Pancreas (tissue), 10 donors: ENCODE measurements at regions not wholly inside any gene's neighbourhood (a gene's known extent, or its start where the extent isn't known, plus 50 kb on each side); places are given as distances from the start of the nearest gene placed in this dataset.

Experiments used
- ATAC-seq, 4 donors: fragments of 200-7000 bp; cut with Tn5 transposase; one replicate each; pipeline versions ENCODE4 v1.8.0 to v1.9.1; 2020; ENCODE audit warnings: mild to moderate bottlenecking in 4 of 4, moderate library complexity in 4 of 4
- DNase-seq, 6 donors: peaks; one replicate each; pipeline ENCODE4 v3.0.0-alpha.2; 2020
- FAIRE-seq: peaks from 2 replicates; lab custom pipeline; 2012; peaks lifted over from hg19 to GRCh38; lab: Jason Lieb, UNC
- H3K27ac ChIP-seq, 4 donors: fragments of 200-600 bp; sonication (generic); 1 replicate in 3 of 4; 2 replicates in 1 of 4; pipeline versions ENCODE4 v1.5.0 to v1.8.0; 2020
- H3K27me3 ChIP-seq, 4 donors: fragments of 200-600 bp; one replicate each; pipeline ENCODE4 v1.8.0; 2021
- H3K36me3 ChIP-seq, 3 donors: fragments of 200-600 bp; sonication (generic) in 1 of 3; one replicate each; pipeline versions ENCODE4 v1.5.0 to v1.8.0; 2020 to 2021
- H3K4me1 ChIP-seq, 3 donors: fragments of 200-600 bp; one replicate each; pipeline ENCODE4 v1.8.0; 2021
- H3K4me3 ChIP-seq, 4 donors: fragments of 200-600 bp; sonication (generic) in 2 of 4; one replicate each; pipeline versions ENCODE4 v1.5.0 to v1.8.0; 2020 to 2021
- H3K9me3 ChIP-seq, 4 donors: fragments of 200-600 bp; one replicate each; pipeline ENCODE4 v1.8.0; 2021
- WGBS, 2 donors: extraction: QIAGEN DNeasy Blood & Tissue Kit; methylation state at CpG; one replicate each; pipeline ENCODE4 v1.1.7; 2013; 5-methylcytosine and 5-hydroxymethylcytosine counted together
- intact Hi-C, 3 donors: fragments of 100-400 bp; cut with DNase I; formaldehyde crosslinking; loops; one replicate each; pipeline versions ENCODE4 v1.11.1 to v1.14.2; 2022
- TF ChIP-seq, protein P1 (sequence below), 4 donors: fragments of 200-600 bp; sonication (generic) in 3 of 4; IDR thresholded peaks; one replicate each; pipeline versions ENCODE4 v1.5.0 to v1.8.0; 2021; ENCODE audit warnings: antibody characterized with exemption in 4 of 4
- donor health status: healthy with polysubstance abuse.
- donor health status: DM: no; HTN: no; CAD: no; lungs with moderate emphysema.
- donor health status: DM: no; HTN: no; CAD: no.
- donor health status: control.
- donor health status: control.
- donor health status: Bipolar disorder and iron deficiency.
- donor health status: DM: yes; HTN: yes; CAD: no.
- donor health status: DM: no; HTN: no; CAD: no.
- donor health status: DM: no; HTN: no; CAD: no.
- donor health status: DM: yes; HTN: yes; CAD: no.

DNA sequence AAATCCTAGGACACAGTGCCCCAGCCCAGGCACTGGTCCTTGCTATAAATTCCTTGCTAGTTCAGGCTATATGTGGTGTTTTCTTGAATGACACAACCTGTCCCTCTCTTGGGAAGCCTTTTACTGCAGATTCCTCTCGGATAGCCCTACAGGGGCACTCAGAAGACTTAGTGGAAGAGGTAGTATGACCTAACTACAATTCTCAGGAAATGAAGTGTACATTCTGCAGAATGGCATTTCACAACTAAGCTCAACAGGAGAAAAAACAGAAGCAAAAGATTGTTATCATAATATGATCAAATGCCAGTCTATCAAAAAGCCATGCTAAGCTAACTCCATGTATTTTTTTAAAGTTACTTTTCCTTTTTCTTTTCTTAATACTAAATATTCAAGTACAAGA is 66.3 kb upstream of the FBXL4 start:
- H3K9me3 ChIP-seq, result no peaks in the 10 kb centered on the region
- TF ChIP-seq, protein P1, sequence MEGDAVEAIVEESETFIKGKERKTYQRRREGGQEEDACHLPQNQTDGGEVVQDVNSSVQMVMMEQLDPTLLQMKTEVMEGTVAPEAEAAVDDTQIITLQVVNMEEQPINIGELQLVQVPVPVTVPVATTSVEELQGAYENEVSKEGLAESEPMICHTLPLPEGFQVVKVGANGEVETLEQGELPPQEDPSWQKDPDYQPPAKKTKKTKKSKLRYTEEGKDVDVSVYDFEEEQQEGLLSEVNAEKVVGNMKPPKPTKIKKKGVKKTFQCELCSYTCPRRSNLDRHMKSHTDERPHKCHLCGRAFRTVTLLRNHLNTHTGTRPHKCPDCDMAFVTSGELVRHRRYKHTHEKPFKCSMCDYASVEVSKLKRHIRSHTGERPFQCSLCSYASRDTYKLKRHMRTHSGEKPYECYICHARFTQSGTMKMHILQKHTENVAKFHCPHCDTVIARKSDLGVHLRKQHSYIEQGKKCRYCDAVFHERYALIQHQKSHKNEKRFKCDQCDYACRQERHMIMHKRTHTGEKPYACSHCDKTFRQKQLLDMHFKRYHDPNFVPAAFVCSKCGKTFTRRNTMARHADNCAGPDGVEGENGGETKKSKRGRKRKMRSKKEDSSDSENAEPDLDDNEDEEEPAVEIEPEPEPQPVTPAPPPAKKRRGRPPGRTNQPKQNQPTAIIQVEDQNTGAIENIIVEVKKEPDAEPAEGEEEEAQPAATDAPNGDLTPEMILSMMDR (IDR thresholded peaks at IDR 0.05), result no peak
- no peak overlapping the region for H3K4me3 ChIP-seq
- ATAC-seq (no peak), DNase-seq (no peak), FAIRE-seq (no peak)
- no peaks in the 10 kb centered on the region for H3K4me1 ChIP-seq
- intact Hi-C loops, result no loop called here
- no peaks in the 10 kb centered on the region for H3K27me3 ChIP-seq
- no peaks in the 10 kb centered on the region for H3K36me3 ChIP-seq
- H3K27ac ChIP-seq, result no peak overlapping the region
- 41 to 48% methylated on average over 1 of the region's 1 CpG for WGBS, 2 donors

DNA sequence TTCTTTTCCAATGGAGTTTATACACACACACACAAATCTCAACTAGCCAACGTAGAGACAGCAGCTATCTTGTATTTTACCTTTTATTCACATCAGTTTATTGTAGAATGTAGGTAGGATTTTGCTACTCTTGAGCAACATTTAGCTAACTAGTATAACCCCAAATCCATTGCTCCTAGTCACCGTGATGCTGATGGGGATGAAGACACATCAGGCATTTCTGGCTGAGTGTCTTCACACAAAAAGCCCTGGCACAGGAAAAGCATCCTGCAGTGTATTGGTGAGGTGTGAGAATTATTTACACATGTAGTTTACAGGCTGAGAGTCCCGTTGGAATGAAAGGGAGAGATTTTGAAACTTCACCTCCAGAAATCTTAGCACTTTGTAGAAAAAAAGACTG is 65.9 kb upstream of the FBXL4 start:
- no peaks in the 10 kb centered on the region for H3K4me1 ChIP-seq
- ATAC-seq (no peak), DNase-seq (no peak), FAIRE-seq (no peak)
- H3K4me3 ChIP-seq, result no peak overlapping the region
- intact Hi-C loops, result no loop called here
- 55 to 62% methylated on average over 3 of the region's 3 CpGs for WGBS, 2 donors
- H3K36me3 ChIP-seq, result no peaks in the 10 kb centered on the region
- H3K27ac ChIP-seq, result no peak overlapping the region
- H3K27me3 ChIP-seq, result no peaks in the 10 kb centered on the region
- TF ChIP-seq, protein P1 (IDR thresholded peaks at IDR 0.05), result no peak
- no peaks in the 10 kb centered on the region for H3K9me3 ChIP-seq

DNA sequence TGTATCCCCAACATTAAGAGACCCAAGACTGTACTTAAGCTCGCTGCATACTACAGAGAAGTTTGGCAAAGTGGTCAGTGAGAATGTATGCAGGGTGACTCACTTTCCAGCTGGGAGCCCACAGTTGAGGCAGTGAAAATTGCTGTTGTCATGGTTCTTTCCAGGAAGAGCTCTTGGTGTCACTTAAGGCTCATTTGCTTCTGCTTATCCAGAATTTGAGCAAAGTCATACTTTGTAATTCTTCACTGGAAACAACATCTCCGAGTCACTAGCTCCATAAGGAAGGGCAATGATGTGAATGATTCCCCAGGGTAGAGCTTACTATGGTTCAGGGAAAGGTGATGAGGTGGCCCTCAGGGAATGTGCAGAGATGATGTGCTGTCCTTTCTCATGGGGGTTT is 65.4 kb upstream of the FBXL4 start:
- Histone ChIP-seq H3K4me3 (no peak overlapping the region), H3K36me3 (no peaks in the 10 kb centered on the region), H3K27ac (no peak overlapping the region), H3K4me1 (no peaks in the 10 kb centered on the region), H3K27me3 (no peaks in the 10 kb centered on the region), H3K9me3 (no peaks in the 10 kb centered on the region)
- WGBS, 2 donors, result 63 to 67% methylated on average over 2 of the region's 2 CpGs
- no peak for DNase-seq
- no peak for ATAC-seq
- intact Hi-C loops, result no loop called here
- FAIRE-seq, result no peak
- TF ChIP-seq, protein P1 (IDR thresholded peaks at IDR 0.05), result no peak

DNA sequence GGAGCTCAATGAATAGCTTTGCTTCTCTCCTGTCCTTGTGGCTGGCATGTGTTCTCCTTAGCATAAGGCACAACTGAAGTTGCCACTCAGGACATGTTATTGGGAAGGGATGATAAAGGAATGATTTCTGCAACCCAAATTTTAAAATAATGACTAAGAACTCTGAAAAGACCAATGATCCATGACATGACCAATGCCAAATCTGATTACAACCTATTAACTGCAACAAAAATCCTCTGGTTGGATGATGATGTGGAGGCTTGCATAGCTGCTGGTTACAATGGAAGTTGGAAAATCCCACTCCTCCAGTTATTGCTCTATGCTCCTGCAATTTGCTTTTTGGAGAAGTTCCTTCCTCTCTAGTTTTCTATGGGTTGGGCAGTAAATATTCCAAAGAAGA is 63.4 kb upstream of the FBXL4 start:
- Histone ChIP-seq H3K4me1 (no peaks in the 10 kb centered on the region), H3K9me3 (no peaks in the 10 kb centered on the region), H3K4me3 (no peak overlapping the region), H3K36me3 (no peaks in the 10 kb centered on the region), H3K27ac (no peak overlapping the region), H3K27me3 (no peaks in the 10 kb centered on the region)
- TF ChIP-seq, protein P1 (IDR thresholded peaks at IDR 0.05), result no peak
- no peak for FAIRE-seq
- intact Hi-C loops, result no loop called here
- ATAC-seq, result no peak
- DNase-seq, result no peak

DNA sequence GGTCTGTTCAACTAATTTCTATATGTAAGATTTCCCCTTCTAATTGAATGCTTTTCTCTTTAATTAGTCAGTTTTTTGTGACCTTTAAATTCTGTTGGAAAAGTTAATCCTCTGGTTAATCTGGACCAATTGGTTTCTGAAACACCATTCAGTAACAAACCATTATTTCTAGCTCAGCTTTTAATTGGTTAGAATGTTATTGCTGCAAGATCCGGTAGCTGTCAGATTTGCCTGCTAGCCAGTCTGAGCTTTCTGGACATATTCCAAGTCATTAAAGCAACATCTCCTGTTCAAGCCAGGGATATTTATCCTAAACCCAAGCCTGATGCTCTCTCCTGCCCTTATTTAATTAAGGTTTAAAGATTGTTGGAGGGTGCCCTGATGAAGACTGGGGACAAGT is 55.1 kb upstream of the FBXL4 start:
- Histone ChIP-seq H3K4me1 (no peaks in the 10 kb centered on the region), H3K36me3 (no peaks in the 10 kb centered on the region), H3K4me3 (no peak overlapping the region), H3K27ac (no peak overlapping the region), H3K9me3 (no peaks in the 10 kb centered on the region), H3K27me3 (no peaks in the 10 kb centered on the region)
- intact Hi-C loops, result no loop called here
- WGBS, 2 donors, result 8 to 28% methylated on average over 1 of the region's 1 CpG
- TF ChIP-seq, protein P1 (IDR thresholded peaks at IDR 0.05), result no peak
- ATAC-seq (no peak), DNase-seq (no peak), FAIRE-seq (no peak)
